SK-N-MC (cell line): ENCODE measurements at regions not wholly inside any gene's neighbourhood (a gene's known extent, or its start where the extent isn't known, plus 50 kb on each side); places are given as distances from the start of the nearest gene placed in this dataset.

ENCODE experiments used
- DNase-seq: peaks from one replicate; pipeline ENCODE4 v3.0.0-alpha.2; 2011; ENCODE audit warnings: low read depth, low spot score
- H3K27ac ChIP-seq: fragments of 200-600 bp; sonication (generic); 2 replicates; pipeline ENCODE4 v1.5.1; 2016; ENCODE audit warnings: mixed run types
- H3K36me3 ChIP-seq: fragments of 200-600 bp; sonication (generic); 2 replicates; pipeline ENCODE4 v1.6.1; 2017; ENCODE audit warnings: antibody characterized with exemption, low read length, mixed read lengths; ENCODE audit not compliant: insufficient read depth
- H3K4me3 ChIP-seq: fragments of 200-600 bp; sonication (generic); 2 replicates; pipeline ENCODE4 v1.5.1; 2016
- H3K9ac ChIP-seq: fragments of 200-600 bp; sonication (generic); 2 replicates; pipeline ENCODE4 v1.8.0; 2017; ENCODE audit warnings: mixed run types, mixed read lengths; ENCODE audit not compliant: insufficient read length
- H3K9me3 ChIP-seq: fragments of 200-600 bp; sonication (generic); 2 replicates; pipeline ENCODE4 v1.6.1; 2017; ENCODE audit warnings: low read depth, mild to moderate bottlenecking, antibody characterized with exemption, low read length, moderate library complexity, mixed read lengths
- EZH2 ChIP-seq: fragments of 200-600 bp; sonication (generic); IDR thresholded peaks from one replicate; pipeline ENCODE4 v1.6.1; 2017; ENCODE audit warnings: antibody characterized with exemption
- FOXP2 ChIP-seq: optimal IDR thresholded peaks from 2 replicates; pipeline ENCODE3; 2011; ENCODE audit warnings: mild to moderate bottlenecking, moderate library complexity; ENCODE audit not compliant: insufficient read depth; ENCODE audit errors: extremely low read length, control extremely low read depth
- POLR2AphosphoS5 ChIP-seq: IDR thresholded peaks from 2 replicates; pipeline ENCODE4 v1.6.1; 2012; ENCODE audit warnings: mild to moderate bottlenecking, low read depth, low read length, borderline replicate concordance

DNA sequence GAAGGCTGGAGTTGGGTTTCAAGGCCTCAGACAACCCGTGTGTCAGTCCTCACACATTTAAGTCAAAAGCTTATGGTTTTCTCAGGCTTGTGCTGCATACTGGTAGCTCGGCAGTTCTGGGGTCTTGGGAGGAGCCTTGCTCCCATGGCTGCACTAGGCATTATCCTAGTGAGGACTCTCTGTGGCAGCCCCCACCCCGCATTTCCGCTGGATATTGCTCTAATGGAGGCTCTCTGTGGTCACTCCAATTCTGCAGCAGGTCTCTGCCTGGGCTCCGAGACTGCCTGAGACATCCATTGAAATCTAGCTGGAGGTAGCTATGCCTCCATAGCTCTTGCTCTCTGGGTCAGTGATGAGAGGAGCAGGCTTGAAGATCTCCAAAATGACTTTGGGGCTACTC, 311.5 kb upstream of the PTGER4 start:
- no peak overlapping the region for H3K27ac ChIP-seq
- H3K9me3 ChIP-seq, result no peaks in the 10 kb centered on the region
- no peaks in the 10 kb centered on the region for H3K36me3 ChIP-seq
- DNase-seq, result no peak
- no peak for TF ChIP-seq POLR2AphosphoS5
- no peak for TF ChIP-seq EZH2
- no peak for TF ChIP-seq FOXP2
- no peak overlapping the region for H3K9ac ChIP-seq
- no peak overlapping the region for H3K4me3 ChIP-seq

DNA sequence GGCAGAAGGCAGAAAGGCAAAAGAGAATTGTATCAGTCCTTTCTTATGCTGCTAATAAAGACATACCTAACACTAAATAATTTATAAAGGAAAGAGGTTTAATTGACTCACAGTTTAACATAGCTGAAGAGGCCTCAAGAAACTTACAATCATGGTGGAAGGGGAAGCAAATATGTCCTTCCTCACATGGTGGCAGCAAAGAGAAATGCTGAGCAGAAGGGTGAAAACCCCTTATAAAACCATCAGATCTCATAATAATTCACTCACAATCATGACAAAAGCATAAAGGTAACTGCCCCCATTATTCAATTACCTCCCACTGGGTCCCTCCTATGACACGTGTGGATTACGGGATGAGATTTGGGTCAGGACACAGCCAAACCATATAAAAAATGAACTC, 312.5 kb upstream of the PTGER4 start:
- TF ChIP-seq POLR2AphosphoS5, result no peak
- TF ChIP-seq EZH2, result no peak
- no peak for TF ChIP-seq FOXP2
- no peaks in the 10 kb centered on the region for H3K36me3 ChIP-seq
- no peak overlapping the region for H3K27ac ChIP-seq
- H3K9me3 ChIP-seq, result no peaks in the 10 kb centered on the region
- no peak for DNase-seq
- no peak overlapping the region for H3K4me3 ChIP-seq
- H3K9ac ChIP-seq, result no peak overlapping the region

DNA sequence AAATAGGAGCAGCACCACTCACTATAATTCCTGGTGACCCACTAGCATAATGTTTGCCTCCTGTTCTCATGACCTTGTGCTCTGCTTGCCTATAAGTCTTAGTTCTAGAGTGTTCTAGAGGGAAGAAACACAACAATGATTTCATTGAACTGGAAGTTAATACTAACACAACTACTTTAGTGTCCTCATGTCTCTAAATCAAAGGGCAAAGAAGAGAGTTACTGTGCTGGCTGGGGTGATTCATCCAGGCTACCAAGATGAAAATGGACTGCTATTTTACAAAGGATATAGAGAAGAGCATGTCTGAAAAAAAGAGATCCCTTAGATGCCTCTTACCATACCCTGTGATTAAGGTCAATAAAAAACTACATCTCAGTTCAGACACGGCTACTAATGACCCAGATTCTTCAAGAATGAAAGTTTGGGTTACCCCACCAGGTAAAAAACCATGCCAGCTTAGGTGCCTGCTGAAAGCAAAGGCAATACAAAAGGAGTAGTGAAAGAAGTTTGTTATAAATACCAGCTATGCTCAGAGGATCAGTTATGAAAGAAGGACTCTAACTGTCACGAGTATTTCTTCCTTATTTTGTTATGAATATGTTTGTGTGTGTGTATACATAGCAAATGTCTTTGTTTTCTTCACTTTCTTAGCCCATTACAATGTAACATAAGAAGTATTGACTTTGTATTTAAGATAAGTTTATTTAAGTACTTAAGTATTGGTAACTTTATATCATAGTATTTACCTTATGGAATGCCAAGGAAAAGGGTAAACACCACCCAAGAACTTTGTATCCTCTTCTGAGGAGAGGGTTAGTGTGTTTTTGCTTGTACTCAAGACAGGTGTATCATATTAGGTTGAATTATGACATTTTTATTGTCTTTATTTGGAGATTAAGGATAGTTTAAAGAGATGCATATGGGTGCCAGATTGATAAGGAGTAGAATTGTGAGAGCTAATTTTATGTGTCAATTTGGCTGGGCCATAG, 314.1 kb upstream of the PTGER4 start:
- no peak overlapping the region for H3K27ac ChIP-seq
- no peak for DNase-seq
- no peaks in the 10 kb centered on the region for H3K36me3 ChIP-seq
- H3K9ac ChIP-seq, result no peak overlapping the region
- no peak overlapping the region for H3K4me3 ChIP-seq
- TF ChIP-seq EZH2 (no peak), FOXP2 (no peak), POLR2AphosphoS5 (no peak)
- no peaks in the 10 kb centered on the region for H3K9me3 ChIP-seq

DNA sequence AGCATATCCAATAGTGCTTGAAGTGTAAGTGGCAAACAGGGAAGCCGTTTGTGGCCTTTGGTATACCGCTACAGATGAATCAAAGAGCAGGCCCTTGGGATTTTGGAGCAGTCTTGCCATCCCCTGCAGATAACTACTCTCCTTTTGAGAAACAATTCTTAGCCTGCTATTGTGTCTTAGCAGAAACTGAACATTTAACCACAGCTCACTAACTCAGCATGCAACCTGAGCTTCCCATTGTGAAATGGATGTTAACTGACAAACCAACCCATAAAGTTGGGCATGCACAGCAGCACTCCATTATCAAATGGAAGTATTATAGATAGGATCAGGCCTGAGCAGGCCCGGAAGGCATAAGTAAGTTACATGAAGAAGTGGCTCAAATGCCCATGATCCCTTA, 315.3 kb upstream of the PTGER4 start:
- Histone ChIP-seq H3K4me3 (no peak overlapping the region), H3K36me3 (no peaks in the 10 kb centered on the region), H3K9me3 (no peaks in the 10 kb centered on the region), H3K9ac (no peak overlapping the region), H3K27ac (no peak overlapping the region)
- no peak for TF ChIP-seq POLR2AphosphoS5
- no peak for TF ChIP-seq FOXP2
- TF ChIP-seq EZH2, result no peak
- DNase-seq, result no peak

DNA sequence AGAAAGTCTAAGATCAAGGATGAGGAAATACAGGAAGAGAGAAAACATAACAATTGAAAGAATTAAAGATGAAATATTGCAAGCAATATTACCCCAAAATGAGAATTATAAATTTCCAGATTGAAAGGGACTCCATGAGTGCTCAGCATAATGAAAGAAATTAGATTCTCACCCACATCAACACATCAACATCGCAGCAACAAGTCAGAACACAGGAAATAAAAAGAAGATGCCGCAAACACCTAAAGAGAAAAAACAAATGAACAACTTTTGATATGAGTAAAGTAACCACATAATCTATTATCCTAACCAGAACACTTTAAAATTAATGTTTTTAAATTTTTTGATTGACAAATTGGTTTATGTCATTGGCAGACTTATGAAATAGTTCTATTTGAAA, 318.3 kb upstream of the PTGER4 start:
- H3K36me3 ChIP-seq, result no peaks in the 10 kb centered on the region
- H3K9ac ChIP-seq, result no peak overlapping the region
- no peak overlapping the region for H3K27ac ChIP-seq
- no peak overlapping the region for H3K4me3 ChIP-seq
- no peak for TF ChIP-seq EZH2
- no peak for TF ChIP-seq POLR2AphosphoS5
- TF ChIP-seq FOXP2, result no peak
- no peak for DNase-seq
- no peaks in the 10 kb centered on the region for H3K9me3 ChIP-seq

DNA sequence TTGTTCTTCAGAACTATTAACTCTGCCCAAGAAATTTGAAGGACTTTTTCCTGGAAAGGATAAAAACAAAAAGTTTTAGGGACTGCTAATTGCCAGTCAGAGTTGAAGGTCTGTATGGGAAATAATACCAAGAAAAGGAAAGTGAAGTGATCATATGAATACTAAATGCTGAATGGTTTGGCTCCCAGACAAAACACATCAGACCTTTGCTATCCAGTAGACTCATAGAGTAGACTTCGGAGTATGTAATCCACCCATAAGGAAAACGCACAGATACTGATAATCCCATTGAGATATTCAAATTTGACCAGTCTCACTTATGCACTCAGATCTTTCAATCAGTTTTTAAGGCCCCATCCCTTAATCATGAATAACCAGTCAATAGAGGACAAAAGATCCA, 319.0 kb upstream of the PTGER4 start:
- H3K27ac ChIP-seq, result no peak overlapping the region
- H3K36me3 ChIP-seq, result no peaks in the 10 kb centered on the region
- TF ChIP-seq POLR2AphosphoS5 (no peak), EZH2 (no peak), FOXP2 (no peak)
- H3K4me3 ChIP-seq, result no peak overlapping the region
- no peak overlapping the region for H3K9ac ChIP-seq
- no peaks in the 10 kb centered on the region for H3K9me3 ChIP-seq
- DNase-seq, result no peak

DNA sequence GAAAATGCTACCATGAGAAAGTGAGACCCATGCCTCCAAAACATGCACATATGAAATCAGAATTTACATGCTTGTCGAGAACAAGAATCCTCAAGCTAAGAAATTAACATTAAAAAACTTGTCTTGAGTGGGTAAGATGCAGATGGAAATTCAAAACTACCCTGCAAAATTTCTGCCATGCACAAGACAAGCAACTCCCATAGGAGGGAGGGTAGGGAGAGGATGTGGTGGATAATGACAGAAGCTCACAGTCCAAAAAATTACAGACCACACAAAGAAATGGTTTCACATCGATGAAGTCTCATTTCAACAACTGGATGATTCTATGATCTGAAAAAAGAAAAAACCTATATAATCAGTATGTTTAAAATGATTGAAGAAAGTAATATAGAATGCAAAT, 319.9 kb upstream of the PTGER4 start:
- H3K9ac ChIP-seq, result no peak overlapping the region
- no peaks in the 10 kb centered on the region for H3K9me3 ChIP-seq
- no peaks in the 10 kb centered on the region for H3K36me3 ChIP-seq
- H3K27ac ChIP-seq, result no peak overlapping the region
- H3K4me3 ChIP-seq, result no peak overlapping the region
- no peak for TF ChIP-seq EZH2
- TF ChIP-seq FOXP2, result no peak
- TF ChIP-seq POLR2AphosphoS5, result no peak
- DNase-seq, result no peak

DNA sequence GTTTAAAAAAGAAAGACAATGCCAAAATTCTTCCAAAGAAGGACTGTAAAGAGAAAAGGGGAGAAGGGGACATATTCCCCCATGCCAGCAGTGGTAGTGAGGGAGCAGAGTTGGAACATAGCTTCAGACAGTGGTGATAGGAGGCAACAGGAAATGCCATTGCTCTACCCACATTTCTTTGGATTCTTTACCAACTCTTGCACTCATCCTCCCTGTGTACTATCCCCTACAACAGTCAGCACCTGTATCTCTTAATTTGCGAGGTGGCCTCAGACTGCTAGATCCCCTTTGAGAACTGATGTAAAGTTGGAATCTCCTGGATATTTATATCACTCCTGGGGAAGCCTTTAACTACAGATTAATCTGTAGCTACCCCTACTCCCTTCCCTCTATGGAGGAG, 320.6 kb upstream of the PTGER4 start:
- Histone ChIP-seq H3K9ac (no peak overlapping the region), H3K9me3 (no peaks in the 10 kb centered on the region), H3K27ac (no peak overlapping the region), H3K4me3 (no peak overlapping the region), H3K36me3 (no peaks in the 10 kb centered on the region)
- DNase-seq, result no peak
- no peak for TF ChIP-seq POLR2AphosphoS5
- no peak for TF ChIP-seq FOXP2
- no peak for TF ChIP-seq EZH2

DNA sequence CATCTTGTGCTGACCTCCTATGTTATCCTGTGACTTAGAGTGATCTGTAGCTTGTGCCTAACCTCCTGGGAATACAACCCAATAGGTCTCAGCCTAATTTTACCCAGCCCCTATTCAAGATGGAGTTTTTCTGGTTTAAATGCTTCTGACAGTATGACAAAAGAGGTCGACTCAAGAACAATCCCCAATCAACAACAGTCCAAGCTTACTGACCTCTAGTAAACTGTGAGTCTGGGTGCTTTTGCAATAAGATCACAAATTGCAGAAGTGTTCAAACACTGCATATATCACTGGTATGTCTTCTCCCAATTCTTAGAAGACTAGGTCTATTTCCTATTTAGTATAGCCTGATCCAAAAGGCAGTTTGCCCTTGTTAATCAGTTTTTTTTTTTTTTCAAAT, 323.5 kb upstream of the PTGER4 start:
- TF ChIP-seq EZH2, result no peak
- no peak for TF ChIP-seq FOXP2
- no peak for TF ChIP-seq POLR2AphosphoS5
- Histone ChIP-seq H3K27ac (no peak overlapping the region), H3K9ac (no peak overlapping the region), H3K36me3 (no peaks in the 10 kb centered on the region), H3K9me3 (no peaks in the 10 kb centered on the region; the same call in 1 of the 2 replicates), H3K4me3 (no peak overlapping the region)
- no peak for DNase-seq
